HUES6 (cell line): ENCODE measurements at regions not wholly inside any gene's neighbourhood (a gene's known extent, or its start where the extent isn't known, plus 50 kb on each side); places are given as distances from the start of the nearest gene placed in this dataset.

Experiments used
- H3K27ac ChIP-seq: 2 replicates; pipeline ENCODE4 v1.7.0; 2013; ENCODE audit warnings: low read depth, mild to moderate bottlenecking, low read length, inconsistent platforms
- H3K27me3 ChIP-seq: 2 replicates; pipeline ENCODE4 v1.6.1; 2013; ENCODE audit warnings: low read length; ENCODE audit not compliant: control insufficient read depth, insufficient read depth
- H3K36me3 ChIP-seq: 2 replicates; pipeline ENCODE4 v1.6.1; 2013; ENCODE audit warnings: low read length; ENCODE audit not compliant: control insufficient read depth, insufficient read depth
- H3K4me1 ChIP-seq: 2 replicates; pipeline ENCODE4 v1.6.1; 2013; ENCODE audit warnings: low read length; ENCODE audit not compliant: control insufficient read depth, insufficient read depth
- H3K4me3 ChIP-seq: 2 replicates; pipeline ENCODE4 v1.5.1; 2013; ENCODE audit warnings: low read depth, low read length
- H3K9ac ChIP-seq: one replicate; pipeline ENCODE4 v1.6.1; 2013; ENCODE audit warnings: mild to moderate bottlenecking, low read length
- H3K9me3 ChIP-seq: 2 replicates; pipeline ENCODE4 v1.6.1; 2013; ENCODE audit warnings: low read depth, low read length; ENCODE audit not compliant: control insufficient read depth, insufficient read depth

- Histone ChIP-seq H3K27me3 (no peaks in the 10 kb centered on the region), H3K4me1 (peaks cover 13% of the 10 kb centered on the region; the same call in 1 of the 2 replicates), H3K27ac (no peak overlapping the region), H3K9me3 (0 out of 2 replicates have a peak, but pooled peaks cover 3% of the 10 kb centered on the region), H3K4me3 (no peak overlapping the region), H3K36me3 (no peaks in the 10 kb centered on the region), H3K9ac (no peak overlapping the region)
Measured at GRCh38 chr11:80986421-80987074, 1545.7 kb upstream of the TENM4 start.

- Histone ChIP-seq H3K9me3 (no peaks in the 10 kb centered on the region), H3K27ac (no peak overlapping the region), H3K9ac (no peak overlapping the region), H3K4me3 (no peak overlapping the region), H3K36me3 (no peaks in the 10 kb centered on the region), H3K4me1 (peaks cover 9% of the 10 kb centered on the region; the same call in 1 of the 2 replicates), H3K27me3 (no peaks in the 10 kb centered on the region)
Measured at GRCh38 chr11:80980227-80980626, 1539.4 kb upstream of the TENM4 start.

GRCh38 chr11:80973786-80974185 is 1533.0 kb upstream of the TENM4 start:
- Histone ChIP-seq H3K36me3 (no peaks in the 10 kb centered on the region), H3K9ac (no peak overlapping the region)

GRCh38 chr11:80970037-80970436 is 1529.2 kb upstream of the TENM4 start:
- no peaks in the 10 kb centered on the region for H3K36me3 ChIP-seq
- H3K9me3 ChIP-seq = no peaks in the 10 kb centered on the region
- H3K27ac ChIP-seq = no peak overlapping the region
- no peaks in the 10 kb centered on the region for H3K27me3 ChIP-seq
- no peak overlapping the region for H3K4me3 ChIP-seq
- no peaks in the 10 kb centered on the region for H3K4me1 ChIP-seq
- H3K9ac ChIP-seq = no peak overlapping the region

More at GRCh38 chr11:80973786-80974185, 1533.0 kb upstream of the TENM4 start:
- no peaks in the 10 kb centered on the region for H3K9me3 ChIP-seq
- H3K27me3 ChIP-seq = no peaks in the 10 kb centered on the region
- no peak overlapping the region for H3K4me3 ChIP-seq
- peaks cover 3% of the 10 kb centered on the region; the same call in 1 of the 2 replicates for H3K4me1 ChIP-seq
- no peak overlapping the region for H3K27ac ChIP-seq

- no peaks in the 10 kb centered on the region for H3K27me3 ChIP-seq
- no peaks in the 10 kb centered on the region for H3K9me3 ChIP-seq
- no peaks in the 10 kb centered on the region for H3K4me1 ChIP-seq
- no peak overlapping the region for H3K27ac ChIP-seq
- no peaks in the 10 kb centered on the region for H3K36me3 ChIP-seq
- no peak overlapping the region for H3K4me3 ChIP-seq
- no peak overlapping the region for H3K9ac ChIP-seq
Measured at GRCh38 chr11:80967649-80968048, 1526.8 kb upstream of the TENM4 start.

- Histone ChIP-seq H3K27me3 (no peaks in the 10 kb centered on the region), H3K27ac (no peak overlapping the region), H3K9ac (no peak overlapping the region), H3K9me3 (no peaks in the 10 kb centered on the region), H3K4me1 (no peaks in the 10 kb centered on the region; the same call in 1 of the 2 replicates), H3K36me3 (no peaks in the 10 kb centered on the region), H3K4me3 (no peak overlapping the region)
Measured at GRCh38 chr11:80960381-80961029, 1519.7 kb upstream of the TENM4 start.

GRCh38 chr11:80959751-80960150 is 1518.9 kb upstream of the TENM4 start:
- no peak overlapping the region for H3K9ac ChIP-seq
- H3K9me3 ChIP-seq = no peaks in the 10 kb centered on the region
- H3K27me3 ChIP-seq = no peaks in the 10 kb centered on the region
- H3K4me1 ChIP-seq = no peaks in the 10 kb centered on the region; the same call in 1 of the 2 replicates
- H3K36me3 ChIP-seq = no peaks in the 10 kb centered on the region
- no peak overlapping the region for H3K27ac ChIP-seq
- H3K4me3 ChIP-seq = no peak overlapping the region

- Histone ChIP-seq H3K9ac (no peak overlapping the region), H3K27me3 (no peaks in the 10 kb centered on the region), H3K36me3 (no peaks in the 10 kb centered on the region), H3K9me3 (no peaks in the 10 kb centered on the region), H3K4me3 (no peak overlapping the region), H3K4me1 (no peaks in the 10 kb centered on the region; the same call in 1 of the 2 replicates), H3K27ac (no peak overlapping the region)
Measured at GRCh38 chr11:80958987-80959386, 1518.2 kb upstream of the TENM4 start.

- Histone ChIP-seq H3K27ac (no peak overlapping the region), H3K4me1 (no peaks in the 10 kb centered on the region; the same call in 1 of the 2 replicates), H3K9me3 (no peaks in the 10 kb centered on the region), H3K27me3 (no peaks in the 10 kb centered on the region), H3K36me3 (no peaks in the 10 kb centered on the region), H3K4me3 (no peak overlapping the region), H3K9ac (no peak overlapping the region)
Measured at GRCh38 chr11:80958361-80958760, 1517.5 kb upstream of the TENM4 start.

GRCh38 chr11:80955588-80955987 is 1514.8 kb upstream of the TENM4 start:
- no peaks in the 10 kb centered on the region for H3K36me3 ChIP-seq
- H3K9ac ChIP-seq = no peak overlapping the region
- no peaks in the 10 kb centered on the region; the same call in 1 of the 2 replicates for H3K4me1 ChIP-seq
- no peak overlapping the region for H3K4me3 ChIP-seq
- no peaks in the 10 kb centered on the region; the same call in 1 of the 2 replicates for H3K9me3 ChIP-seq
- H3K27ac ChIP-seq = no peak overlapping the region
- H3K27me3 ChIP-seq = no peaks in the 10 kb centered on the region

- no peak overlapping the region for H3K9ac ChIP-seq
- peaks cover 3% of the 10 kb centered on the region; the same call in 1 of the 2 replicates for H3K9me3 ChIP-seq
- H3K4me3 ChIP-seq = no peak overlapping the region
- no peaks in the 10 kb centered on the region for H3K4me1 ChIP-seq
- no peaks in the 10 kb centered on the region for H3K36me3 ChIP-seq
- no peak overlapping the region for H3K27ac ChIP-seq
- no peaks in the 10 kb centered on the region for H3K27me3 ChIP-seq
Measured at GRCh38 chr11:80948781-80949180, 1508.0 kb upstream of the TENM4 start.
